NCI-H524 (cell line): ENCODE measurements at regions not wholly inside any gene's neighbourhood (a gene's known extent, or its start where the extent isn't known, plus 50 kb on each side); places are given as distances from the start of the nearest gene placed in this dataset.
"Not testable (repeated sequence)": the region's sequence is repeated elsewhere in the genome, so short reads cannot be mapped to it uniquely, and the experiment has no call there.

Source experiments
- DNase-seq, 2 experiments: peaks; one replicate each; lab custom pipeline; 2025; lab: John Stamatoyannopoulos, UW

GRCh38 chr12:67455236-67455635, 186.1 kb downstream of the CAND1 start:
- DNase-seq, result no peak

- peak; percentile 17 to 80 for DNase-seq
Measured at GRCh38 chr12:67456431-67456901, 187.3 kb downstream of the CAND1 start.

DNA sequence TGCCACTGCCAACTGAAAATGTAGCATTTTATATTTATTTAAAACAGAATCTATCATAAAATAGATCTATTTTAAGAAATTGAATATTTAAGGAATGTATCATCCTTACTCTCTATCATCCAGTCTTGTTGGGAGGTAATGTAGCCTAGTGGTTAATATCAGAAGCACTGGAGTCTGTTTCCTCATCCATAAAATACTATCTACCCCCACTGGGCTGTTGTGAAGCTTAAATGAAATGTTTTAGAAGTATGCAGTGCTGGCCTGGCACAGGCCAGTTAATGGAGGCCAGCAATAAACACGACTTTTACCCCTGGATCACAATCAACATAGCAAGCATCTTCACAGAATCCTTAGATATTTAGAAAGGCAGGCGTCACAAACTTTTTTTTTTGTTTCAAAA, 188.0 kb downstream of the CAND1 start:
- DNase-seq, result no peak

GRCh38 chr12:67457778-67458665, 188.9 kb downstream of the CAND1 start:
- no peak for DNase-seq

DNA sequence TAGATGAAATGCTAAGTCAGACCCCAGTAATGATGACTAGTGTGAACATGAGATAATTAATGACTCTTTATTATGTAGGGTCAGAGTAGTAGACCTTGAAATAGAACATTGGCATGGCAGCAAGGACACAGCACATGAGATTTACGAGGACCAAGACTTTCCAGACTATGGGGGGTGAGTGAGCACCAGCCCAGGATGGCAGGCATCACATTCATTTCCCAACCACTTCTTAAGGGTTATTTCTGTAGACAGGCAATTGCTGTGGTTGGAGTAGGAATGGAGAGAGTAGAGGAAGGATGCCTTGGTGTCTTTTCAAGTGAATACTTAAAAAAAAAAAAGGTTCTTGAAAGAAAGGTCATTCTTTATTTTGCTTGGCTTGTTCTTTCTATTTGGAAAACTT, 189.4 kb upstream of the DYRK2 start:
- no peak for DNase-seq

DNA sequence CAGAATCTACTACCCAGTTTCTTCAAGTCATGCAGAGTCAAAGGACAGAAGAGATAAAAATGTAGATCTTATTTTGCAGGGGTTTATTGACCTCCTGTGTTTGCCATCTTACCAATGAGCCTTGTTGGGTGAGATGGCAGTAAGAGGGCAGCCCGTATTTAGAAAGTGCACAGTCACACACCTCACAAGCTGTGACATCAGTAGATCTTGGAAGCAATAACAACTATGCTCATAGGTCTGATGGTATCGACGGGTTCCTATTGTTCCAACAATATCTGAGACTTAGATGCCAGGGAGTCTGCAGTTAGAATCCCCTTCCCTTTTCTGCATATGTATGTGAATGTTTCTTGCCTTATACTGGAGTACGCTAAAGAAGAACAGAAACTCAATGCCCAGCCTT, 189.0 kb upstream of the DYRK2 start:
- no peak for DNase-seq

- DNase-seq, result no peak
Measured at GRCh38 chr12:67460388-67460787, 188.2 kb upstream of the DYRK2 start.

GRCh38 chr12:67468549-67469245, 179.8 kb upstream of the DYRK2 start:
- no peak for DNase-seq

DNA sequence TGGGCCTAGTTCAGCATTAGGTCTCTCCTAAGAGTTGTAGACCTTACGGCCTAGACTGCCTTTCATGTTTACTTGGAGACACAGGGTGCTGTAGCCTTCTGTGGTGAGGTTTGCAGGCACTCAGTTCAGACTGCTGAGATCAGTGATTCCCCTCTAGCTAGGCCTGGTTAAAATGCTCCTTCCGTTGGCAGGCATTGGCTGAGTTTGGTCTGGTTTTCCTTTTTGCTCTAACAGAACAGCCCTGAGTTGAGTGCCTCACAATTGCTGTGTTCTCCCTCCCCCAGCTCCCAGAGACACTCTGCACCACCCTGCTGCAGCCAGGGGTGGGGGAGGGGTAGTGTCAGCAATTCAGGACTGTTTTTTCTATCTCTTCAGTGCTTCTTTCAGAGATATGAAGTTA, 178.9 kb upstream of the DYRK2 start:
- no peak for DNase-seq

DNA sequence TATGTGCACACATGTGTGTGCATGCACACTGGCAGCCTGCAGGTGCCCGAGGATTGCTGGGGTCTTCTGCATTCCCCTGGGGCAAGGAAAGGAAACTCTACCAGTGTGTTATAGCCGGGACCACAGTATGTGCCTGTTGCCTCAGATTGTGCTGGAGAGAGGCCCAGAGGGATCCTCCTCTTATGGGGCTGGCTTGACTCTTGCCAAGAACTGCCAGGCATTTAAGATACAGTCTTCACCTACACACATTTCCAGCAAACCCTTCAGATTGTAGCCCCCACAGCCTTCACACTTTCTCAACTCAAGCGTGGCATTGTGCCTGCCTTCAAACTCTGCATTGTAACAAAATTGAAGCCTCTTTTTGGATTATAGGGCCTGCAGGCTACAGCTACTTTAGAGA, 176.7 kb upstream of the DYRK2 start:
- DNase-seq, result no peak

DNA sequence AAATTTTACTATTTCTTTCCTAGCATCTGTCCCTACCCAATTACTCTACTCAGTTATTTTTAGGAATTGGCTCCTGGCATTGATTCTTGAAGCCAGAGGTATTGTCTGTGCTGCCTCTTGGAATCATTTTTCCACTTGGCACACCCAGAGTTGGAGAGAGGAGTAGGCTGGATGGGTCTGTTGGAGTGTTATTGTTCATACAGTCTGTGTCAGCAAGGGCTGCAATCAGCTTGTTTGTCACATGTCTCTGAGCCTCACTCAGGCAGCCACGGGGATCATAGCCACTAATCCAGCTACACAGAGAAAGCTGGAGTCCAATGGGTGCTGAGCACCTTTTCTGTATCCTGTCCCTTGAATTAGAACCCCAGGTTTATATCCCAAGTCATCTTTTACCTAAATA, 176.0 kb upstream of the DYRK2 start:
- peak; percentile 1 to 11 for DNase-seq

- DNase-seq, result no peak
Measured at GRCh38 chr12:67474934-67475620, 173.5 kb upstream of the DYRK2 start.

- DNase-seq, result no peak
Measured at GRCh38 chr12:67475725-67476124, 172.8 kb upstream of the DYRK2 start.

DNA sequence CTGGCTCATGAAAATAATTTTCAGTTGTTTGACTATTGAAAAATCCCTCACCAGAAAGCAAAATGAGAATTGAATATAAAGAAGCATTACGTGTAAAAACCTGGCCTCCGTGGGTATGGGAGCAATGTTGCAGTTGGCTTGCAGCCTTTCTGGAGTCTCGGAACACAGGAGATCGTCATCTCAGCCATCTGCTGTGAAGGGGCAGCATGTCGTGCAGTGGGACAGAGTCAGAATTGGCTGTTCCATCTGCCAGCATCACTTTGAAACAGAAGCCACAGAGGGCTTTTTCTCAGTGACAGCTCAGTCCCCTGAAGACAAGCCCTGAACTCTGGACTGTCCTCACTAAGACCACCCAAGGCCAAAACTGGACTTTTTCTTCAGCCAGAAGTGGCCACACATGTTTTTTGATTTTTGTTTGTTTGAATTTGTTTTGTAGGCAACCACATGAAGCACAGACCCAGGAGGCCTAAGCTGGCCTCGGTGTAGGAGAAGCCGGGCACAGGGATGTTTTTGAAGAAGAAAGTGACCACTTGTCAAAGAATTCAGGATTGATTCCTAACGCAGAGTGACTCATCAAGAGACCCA, 170.8 kb upstream of the DYRK2 start:
- DNase-seq, result peak; percentile 75 to 86

- DNase-seq, result no peak
Measured at GRCh38 chr12:67482751-67483661, 165.5 kb upstream of the DYRK2 start.

DNA sequence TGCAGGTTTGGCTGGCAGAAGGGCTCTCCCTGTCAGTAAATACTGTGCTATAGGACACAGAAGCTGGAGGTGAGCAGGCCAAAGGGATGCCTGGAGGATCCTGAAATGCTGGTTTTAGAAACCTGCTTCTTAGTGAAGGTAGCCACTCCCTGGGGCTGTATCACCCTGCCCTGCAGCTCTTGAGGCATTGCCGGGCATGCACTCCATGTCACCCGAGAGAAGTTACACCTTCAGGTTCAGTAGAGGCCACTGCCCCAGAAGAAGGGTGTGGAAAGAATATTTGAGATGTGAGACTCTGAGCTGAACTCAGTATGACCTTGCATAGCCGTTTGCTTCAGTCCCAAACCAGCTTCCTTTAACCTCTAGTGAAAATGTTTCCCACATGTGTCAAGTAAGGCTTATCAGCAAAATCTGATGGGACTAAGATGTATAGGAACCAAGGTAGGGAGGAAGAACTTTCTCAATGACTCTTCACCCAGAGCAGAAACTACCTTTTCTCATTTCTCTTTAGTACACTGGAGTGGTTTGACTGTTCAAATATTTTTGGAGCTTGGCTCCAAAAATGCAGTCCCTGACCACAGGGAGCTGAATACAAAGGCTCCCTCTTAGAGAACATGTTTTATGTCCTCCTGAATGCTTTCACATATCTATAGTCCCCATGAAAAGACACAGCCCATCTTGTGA, 164.5 kb upstream of the DYRK2 start:
- DNase-seq, result no peak

GRCh38 chr12:67484791-67485480, 163.6 kb upstream of the DYRK2 start:
- no peak for DNase-seq

DNA sequence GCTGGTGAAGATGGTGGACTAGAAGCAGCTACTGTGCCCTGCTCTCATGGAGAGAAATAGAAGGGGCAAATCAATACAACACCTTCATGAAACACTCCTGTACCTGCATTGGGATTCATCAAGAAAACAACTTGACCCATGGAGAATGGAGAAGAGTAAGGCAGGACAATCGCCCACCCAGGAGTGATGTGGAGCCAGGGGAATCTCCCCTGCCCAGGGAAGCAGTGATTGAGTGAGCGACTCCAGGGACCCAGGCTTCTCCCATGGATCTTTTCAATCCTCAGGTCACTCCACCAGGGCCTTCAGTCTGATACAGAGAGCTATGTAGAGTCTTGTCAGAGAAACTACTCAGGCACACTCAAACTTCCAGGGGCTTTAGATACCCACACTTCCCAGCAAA, 161.9 kb upstream of the DYRK2 start:
- DNase-seq, result no peak

GRCh38 chr12:67488349-67488748, 160.2 kb upstream of the DYRK2 start:
- not testable (repeated sequence) for DNase-seq

GRCh38 chr12:67489007-67489406, 159.5 kb upstream of the DYRK2 start:
- no peak for DNase-seq
